ENCODE measurements at regions not wholly inside any gene's neighbourhood (a gene's known extent, or its start where the extent isn't known, plus 50 kb on each side); places are given as distances from the start of the nearest gene placed in this dataset.
A peak's percentile ranks its signal among the peaks of the same experiment; 100 is the strongest.
"Not testable (repeated sequence)": the region's sequence is repeated elsewhere in the genome, so short reads cannot be mapped to it uniquely, and the experiment has no call there.

- FAIRE-seq (no peak), DNase-seq (ENCODE audit: low read depth, low spot score) (peak; percentile 3), ATAC-seq (peak; percentile 63)
- H3K9me3 ChIP-seq (replicated peaks; ENCODE audit: control insufficient read depth, insufficient read depth, low read length) = peaks cover 1% of the 10 kb centered on the region; the same call in 2 of the 3 replicates
- no peak overlapping the region for H2AFZ ChIP-seq (ENCODE audit: control insufficient read depth, low read depth, low read length)
- in situ Hi-C loops (cut with MboI) = no loop called here
- no peaks in the 10 kb centered on the region for H3K4me1 ChIP-seq (ENCODE audit: control insufficient read depth, insufficient read depth, low read length)
- 0% methylated on average over 3 of the region's 3 CpGs for WGBS (ENCODE audit: insufficient coverage, insufficient replicate concordance, low lambda C conversion rate, missing lambda C conversion rate)
- intact Hi-C loops (cut with micrococcal nuclease; ENCODE audit: unreplicated experiment) = no loop called here
- no peaks in the 10 kb centered on the region for H4K20me1 ChIP-seq (ENCODE audit: control insufficient read depth, insufficient read depth)
- H3K36me3 ChIP-seq (ENCODE audit: control insufficient read depth in 2 of 2, insufficient read depth in 2 of 2, low read length in 1 of 2) = no peaks in the 10 kb centered on the region
- H3K4me3 ChIP-seq = no peak overlapping the region
- no peaks in the 10 kb centered on the region for H3K79me2 ChIP-seq (ENCODE audit: control insufficient read depth, insufficient read depth, low read length)
- H3K9ac ChIP-seq (ENCODE audit: control insufficient read depth, insufficient read depth, low read length) = no peak overlapping the region
- H3K4me2 ChIP-seq (ENCODE audit: control insufficient read depth, insufficient read depth) = no peak overlapping the region
- POLR2A ChIA-PET = no interaction called here
- RAD21 ChIA-PET (ENCODE audit: unreplicated experiment) = no interaction called here
- CTCF ChIA-PET = no interaction called here
- H3K27ac ChIP-seq (ENCODE audit: control insufficient read depth, insufficient read depth) = no peak overlapping the region
- SMC1A ChIA-PET (ENCODE audit: uncharacterized antibody, unreplicated experiment) = no interaction called here
- no TSS peak for BruUV-seq (replicated peaks)
- TF ChIP-seq, protein P1, sequence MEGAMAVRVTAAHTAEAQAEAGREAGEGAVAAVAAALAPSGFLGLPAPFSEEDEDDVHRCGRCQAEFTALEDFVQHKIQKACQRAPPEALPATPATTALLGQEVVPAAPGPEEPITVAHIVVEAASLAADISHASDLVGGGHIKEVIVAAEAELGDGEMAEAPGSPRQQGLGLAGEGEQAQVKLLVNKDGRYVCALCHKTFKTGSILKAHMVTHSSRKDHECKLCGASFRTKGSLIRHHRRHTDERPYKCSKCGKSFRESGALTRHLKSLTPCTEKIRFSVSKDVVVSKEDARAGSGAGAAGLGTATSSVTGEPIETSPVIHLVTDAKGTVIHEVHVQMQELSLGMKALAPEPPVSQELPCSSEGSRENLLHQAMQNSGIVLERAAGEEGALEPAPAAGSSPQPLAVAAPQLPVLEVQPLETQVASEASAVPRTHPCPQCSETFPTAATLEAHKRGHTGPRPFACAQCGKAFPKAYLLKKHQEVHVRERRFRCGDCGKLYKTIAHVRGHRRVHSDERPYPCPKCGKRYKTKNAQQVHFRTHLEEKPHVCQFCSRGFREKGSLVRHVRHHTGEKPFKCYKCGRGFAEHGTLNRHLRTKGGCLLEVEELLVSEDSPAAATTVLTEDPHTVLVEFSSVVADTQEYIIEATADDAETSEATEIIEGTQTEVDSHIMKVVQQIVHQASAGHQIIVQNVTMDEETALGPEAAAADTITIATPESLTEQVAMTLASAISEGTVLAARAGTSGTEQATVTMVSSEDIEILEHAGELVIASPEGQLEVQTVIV (IDR thresholded peaks at IDR 0.05; ENCODE audit: borderline replicate concordance, partially characterized antibody) = no peak
- TF ChIP-seq JUNB (IDR thresholded peaks at IDR 0.05) (peak; percentile 77), PML (IDR thresholded peaks at IDR 0.05; ENCODE audit: low read length) (no peak), NKRF (conservative IDR thresholded peaks at IDR 0.05) (no peak), RUNX3 (IDR thresholded peaks at IDR 0.05; ENCODE audit: low read length) (0 out of 2 replicates have a peak, but pooled peaks have one; percentile 12), BACH1 (IDR thresholded peaks at IDR 0.05; ENCODE audit: borderline replicate concordance) (no peak), EZH2 (IDR thresholded peaks at IDR 0.05; ENCODE audit: borderline replicate concordance, control insufficient read depth, low read depth, low read length) (no peak), IRF4 (IDR thresholded peaks at IDR 0.05; ENCODE audit: low read depth, low read length) (peak; percentile 22; the same call in 1 of the 2 replicates), HDAC2 (IDR thresholded peaks at IDR 0.05) (no peak)
- no peaks in the 10 kb centered on the region for H3K27me3 ChIP-seq (replicated peaks in 1 of 2; ENCODE audit: control insufficient read depth in 2 of 2, insufficient read depth in 2 of 2, low read length in 1 of 2)
Observed at GRCh38 chr3:29026959-29027358, 253.9 kb upstream of the RBMS3 start.

GRCh38 chr3:29031175-29031574 is 249.7 kb upstream of the RBMS3 start:
- H3K27me3 ChIP-seq (replicated peaks in 1 of 2; ENCODE audit: control insufficient read depth in 2 of 2, insufficient read depth in 2 of 2, low read length in 1 of 2); H4K20me1 ChIP-seq (ENCODE audit: control insufficient read depth, insufficient read depth); H3K9ac ChIP-seq (ENCODE audit: control insufficient read depth, insufficient read depth, low read length); BruUV-seq (replicated peaks); H3K4me1 ChIP-seq (ENCODE audit: control insufficient read depth, insufficient read depth, low read length); CTCF ChIA-PET; H3K4me2 ChIP-seq (ENCODE audit: control insufficient read depth, insufficient read depth); FAIRE-seq; H2AFZ ChIP-seq (ENCODE audit: control insufficient read depth, low read depth, low read length); DNase-seq (ENCODE audit: low read depth, low spot score); POLR2A ChIA-PET; H3K27ac ChIP-seq (ENCODE audit: control insufficient read depth, insufficient read depth); intact Hi-C loops (cut with micrococcal nuclease; ENCODE audit: unreplicated experiment); H3K79me2 ChIP-seq (ENCODE audit: control insufficient read depth, insufficient read depth, low read length); H3K36me3 ChIP-seq (ENCODE audit: control insufficient read depth in 2 of 2, insufficient read depth in 2 of 2, low read length in 1 of 2); H3K4me3 ChIP-seq; ATAC-seq; in situ Hi-C loops (cut with MboI); H3K9me3 ChIP-seq (replicated peaks; ENCODE audit: control insufficient read depth, insufficient read depth, low read length): not testable (repeated sequence)
- 6% methylated on average over 1 of the region's 2 CpGs for WGBS (ENCODE audit: insufficient coverage, insufficient replicate concordance, low lambda C conversion rate, missing lambda C conversion rate)
- SMC1A ChIA-PET (ENCODE audit: uncharacterized antibody, unreplicated experiment) = interaction anchor here (1.1 kb wide), 1 partner anchor 12 kb away, joined by 3 read pairs; no protein-coding TSS in a partner anchor
- RAD21 ChIA-PET (ENCODE audit: unreplicated experiment) = interaction anchor here (1.2 kb wide), 1 partner anchor 12 kb away, joined by 3 read pairs; no protein-coding TSS in a partner anchor

Data from GM12878 (cell line).